ENCODE measurements at regions not wholly inside any gene's neighbourhood (a gene's known extent, or its start where the extent isn't known, plus 50 kb on each side); places are given as distances from the start of the nearest gene placed in this dataset.

DNA sequence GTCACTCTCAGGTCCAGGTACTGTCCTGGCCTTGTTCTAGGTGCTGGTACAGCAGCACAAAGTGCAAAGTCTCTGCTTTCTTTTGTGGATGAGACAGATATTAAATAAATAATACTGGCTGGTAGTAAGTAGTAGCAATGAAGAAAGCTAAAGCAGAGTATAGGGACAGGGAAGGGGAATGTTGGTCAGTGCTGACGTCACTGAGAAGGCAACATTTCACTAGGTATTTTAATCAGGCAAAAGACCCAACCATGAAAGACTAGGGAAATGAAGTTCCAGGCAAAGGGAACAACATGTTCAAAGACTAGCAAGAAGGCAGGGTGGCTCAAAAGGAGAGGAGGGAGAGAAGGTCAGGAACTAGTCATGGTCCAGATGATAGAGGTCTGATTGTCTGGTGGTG lies 388.2 kb downstream of the YTHDC2 start:
- 79 to 89% methylated on average over 1 of the region's 1 CpG for WGBS, 2 donors
- TF ChIP-seq, protein P1, sequence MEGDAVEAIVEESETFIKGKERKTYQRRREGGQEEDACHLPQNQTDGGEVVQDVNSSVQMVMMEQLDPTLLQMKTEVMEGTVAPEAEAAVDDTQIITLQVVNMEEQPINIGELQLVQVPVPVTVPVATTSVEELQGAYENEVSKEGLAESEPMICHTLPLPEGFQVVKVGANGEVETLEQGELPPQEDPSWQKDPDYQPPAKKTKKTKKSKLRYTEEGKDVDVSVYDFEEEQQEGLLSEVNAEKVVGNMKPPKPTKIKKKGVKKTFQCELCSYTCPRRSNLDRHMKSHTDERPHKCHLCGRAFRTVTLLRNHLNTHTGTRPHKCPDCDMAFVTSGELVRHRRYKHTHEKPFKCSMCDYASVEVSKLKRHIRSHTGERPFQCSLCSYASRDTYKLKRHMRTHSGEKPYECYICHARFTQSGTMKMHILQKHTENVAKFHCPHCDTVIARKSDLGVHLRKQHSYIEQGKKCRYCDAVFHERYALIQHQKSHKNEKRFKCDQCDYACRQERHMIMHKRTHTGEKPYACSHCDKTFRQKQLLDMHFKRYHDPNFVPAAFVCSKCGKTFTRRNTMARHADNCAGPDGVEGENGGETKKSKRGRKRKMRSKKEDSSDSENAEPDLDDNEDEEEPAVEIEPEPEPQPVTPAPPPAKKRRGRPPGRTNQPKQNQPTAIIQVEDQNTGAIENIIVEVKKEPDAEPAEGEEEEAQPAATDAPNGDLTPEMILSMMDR (IDR thresholded peaks at IDR 0.05), result no peak
- TF ChIP-seq POLR2A (IDR thresholded peaks at IDR 0.05), result no peak
- H3K4me3 ChIP-seq, result no peak overlapping the region
- no peaks in the 10 kb centered on the region for H3K36me3 ChIP-seq (ENCODE audit: low read depth, missing control alignments)
- intact Hi-C loops (cut with DNase I; ENCODE audit: low total_unique reads), result no loop called here
- no peaks in the 10 kb centered on the region for H3K27me3 ChIP-seq
- DNase-seq, result no peak
- no peaks in the 10 kb centered on the region for H3K9me3 ChIP-seq
- no peaks in the 10 kb centered on the region for H3K4me1 ChIP-seq
- no peak overlapping the region for H3K27ac ChIP-seq

DNA sequence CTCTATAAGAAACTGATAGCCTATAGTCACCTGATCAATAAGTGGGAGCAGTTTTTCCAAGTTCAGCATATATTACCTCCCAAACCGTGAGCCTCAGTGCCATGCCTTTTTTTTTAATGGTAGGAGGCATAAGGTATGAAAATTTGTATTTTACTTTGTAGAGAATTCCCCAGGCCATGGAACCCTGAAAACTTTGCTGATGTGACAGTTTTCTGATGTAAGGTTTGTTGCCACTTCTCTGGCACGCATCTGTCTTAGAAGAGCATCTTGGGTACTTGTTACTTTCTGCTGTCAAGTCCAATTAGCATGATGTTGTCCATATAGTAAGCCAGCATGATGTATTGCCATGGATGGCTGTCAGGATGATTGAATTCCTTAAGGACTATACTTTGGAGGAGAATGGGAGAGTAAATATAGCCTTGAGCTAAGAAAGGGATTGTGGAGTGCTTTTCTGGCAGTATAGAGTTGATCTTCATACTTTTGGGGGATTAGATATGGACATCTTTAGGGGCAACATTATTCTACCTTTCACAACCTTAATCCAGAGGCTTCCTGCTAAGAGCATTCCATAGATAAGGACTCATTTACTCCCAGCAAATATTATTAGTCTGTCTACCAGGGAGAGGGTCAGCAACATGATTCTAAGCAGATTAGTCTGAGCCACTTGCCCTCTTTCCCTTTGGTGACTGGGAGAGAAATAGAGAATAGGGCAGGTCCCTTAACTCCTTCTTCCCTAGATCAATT lies 389.6 kb downstream of the YTHDC2 start:
- Histone ChIP-seq H3K27ac (no peak overlapping the region), H3K27me3 (no peaks in the 10 kb centered on the region), H3K36me3 (ENCODE audit: low read depth, missing control alignments) (no peaks in the 10 kb centered on the region), H3K9me3 (no peaks in the 10 kb centered on the region), H3K4me3 (no peak overlapping the region), H3K4me1 (no peaks in the 10 kb centered on the region)
- no peak for DNase-seq
- intact Hi-C loops (cut with DNase I; ENCODE audit: low total_unique reads), result no loop called here
- TF ChIP-seq POLR2A (IDR thresholded peaks at IDR 0.05), result no peak
- TF ChIP-seq, protein P1 (IDR thresholded peaks at IDR 0.05), result no peak
- WGBS, 2 donors, result 81% methylated on average over 2 of the region's 2 CpGs

DNA sequence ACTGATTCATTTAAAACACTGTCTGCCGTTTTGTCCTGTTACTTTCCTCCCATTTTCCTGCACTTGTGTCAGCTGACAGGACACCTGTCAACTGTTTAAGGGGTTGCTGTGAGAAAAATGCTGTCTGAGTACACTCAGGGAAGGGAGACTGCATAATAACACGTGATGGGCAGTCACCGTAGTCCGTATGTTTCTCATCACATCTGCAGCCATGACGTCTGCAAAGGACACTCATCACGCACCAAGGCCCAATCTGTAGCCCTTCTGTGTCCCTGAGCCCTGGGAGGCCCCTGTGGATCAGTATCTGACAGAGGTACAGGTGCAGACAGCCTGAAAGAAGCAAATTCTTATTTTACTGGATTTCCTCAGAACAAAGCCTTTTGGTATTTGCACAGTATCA lies 396.3 kb downstream of the YTHDC2 start:
- H3K4me3 ChIP-seq, result no peak overlapping the region
- no peak for DNase-seq
- no peaks in the 10 kb centered on the region for H3K9me3 ChIP-seq
- no peaks in the 10 kb centered on the region for H3K4me1 ChIP-seq
- no peaks in the 10 kb centered on the region for H3K27me3 ChIP-seq
- intact Hi-C loops (cut with DNase I; ENCODE audit: low total_unique reads), result no loop called here
- WGBS, 2 donors, result 79 to 81% methylated on average over 6 of the region's 6 CpGs
- no peak for TF ChIP-seq POLR2A (IDR thresholded peaks at IDR 0.05)
- TF ChIP-seq, protein P1 (IDR thresholded peaks at IDR 0.05), result no peak
- H3K36me3 ChIP-seq (ENCODE audit: low read depth, missing control alignments), result no peaks in the 10 kb centered on the region
- no peak overlapping the region for H3K27ac ChIP-seq

DNA sequence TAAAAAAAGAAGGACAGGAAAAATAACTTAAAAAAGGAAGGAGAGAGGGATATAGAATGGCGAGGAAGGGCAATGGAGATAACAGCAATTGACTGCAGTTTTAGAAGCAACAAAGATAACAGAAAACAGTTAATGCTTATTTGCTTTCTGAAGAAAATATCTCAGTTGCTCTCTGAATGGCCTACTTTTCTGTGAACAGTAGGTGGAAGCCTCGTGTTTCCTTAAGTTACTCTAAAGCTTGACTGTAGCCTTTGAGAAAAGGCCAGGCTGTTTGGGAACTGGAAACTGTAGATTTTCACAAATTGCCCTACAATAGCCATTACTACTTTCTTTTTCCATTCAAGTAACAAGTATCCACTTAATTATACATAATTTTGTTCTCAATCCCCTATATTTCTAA lies 404.5 kb downstream of the YTHDC2 start:
- no peak for DNase-seq
- TF ChIP-seq, protein P1 (IDR thresholded peaks at IDR 0.05), result no peak
- TF ChIP-seq POLR2A (IDR thresholded peaks at IDR 0.05), result no peak
- no peak overlapping the region for H3K27ac ChIP-seq
- 37 to 44% methylated on average over 2 of the region's 2 CpGs for WGBS, 2 donors
- no peaks in the 10 kb centered on the region for H3K36me3 ChIP-seq (ENCODE audit: low read depth, missing control alignments)
- no peaks in the 10 kb centered on the region for H3K4me1 ChIP-seq
- H3K4me3 ChIP-seq, result no peak overlapping the region
- intact Hi-C loops (cut with DNase I; ENCODE audit: low total_unique reads), result no loop called here
- no peaks in the 10 kb centered on the region for H3K27me3 ChIP-seq
- H3K9me3 ChIP-seq, result no peaks in the 10 kb centered on the region

DNA sequence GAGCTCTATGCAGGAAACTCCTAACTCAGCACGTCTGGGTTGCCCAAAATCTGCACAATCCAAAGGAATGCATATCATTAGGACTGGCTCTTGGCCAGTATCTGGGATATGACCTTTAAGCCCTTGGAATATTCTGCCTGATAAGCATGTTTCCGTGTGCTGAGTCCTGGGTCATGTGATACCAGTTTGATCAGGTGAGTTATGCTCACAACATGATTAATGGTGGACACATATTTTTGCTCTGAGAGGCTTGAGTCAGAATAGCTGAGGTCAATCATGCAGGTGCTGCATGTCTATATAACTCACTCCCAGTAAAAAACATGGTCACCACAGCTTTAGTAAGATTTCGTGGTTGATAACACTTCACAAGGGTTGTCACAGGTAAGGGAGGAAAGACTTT lies 408.8 kb downstream of the YTHDC2 start:
- Histone ChIP-seq H3K27me3 (no peaks in the 10 kb centered on the region), H3K4me1 (no peaks in the 10 kb centered on the region), H3K4me3 (no peak overlapping the region), H3K9me3 (no peaks in the 10 kb centered on the region), H3K27ac (no peak overlapping the region), H3K36me3 (ENCODE audit: low read depth, missing control alignments) (no peaks in the 10 kb centered on the region)
- TF ChIP-seq, protein P1 (IDR thresholded peaks at IDR 0.05), result no peak
- TF ChIP-seq POLR2A (IDR thresholded peaks at IDR 0.05), result no peak
- no peak for DNase-seq
- WGBS, 2 donors, result 61% methylated on average over 3 of the region's 3 CpGs
- intact Hi-C loops (cut with DNase I; ENCODE audit: low total_unique reads), result no loop called here
